ENCODE measurements at regions not wholly inside any gene's neighbourhood (a gene's known extent, or its start where the extent isn't known, plus 50 kb on each side); places are given as distances from the start of the nearest gene placed in this dataset.

DNA sequence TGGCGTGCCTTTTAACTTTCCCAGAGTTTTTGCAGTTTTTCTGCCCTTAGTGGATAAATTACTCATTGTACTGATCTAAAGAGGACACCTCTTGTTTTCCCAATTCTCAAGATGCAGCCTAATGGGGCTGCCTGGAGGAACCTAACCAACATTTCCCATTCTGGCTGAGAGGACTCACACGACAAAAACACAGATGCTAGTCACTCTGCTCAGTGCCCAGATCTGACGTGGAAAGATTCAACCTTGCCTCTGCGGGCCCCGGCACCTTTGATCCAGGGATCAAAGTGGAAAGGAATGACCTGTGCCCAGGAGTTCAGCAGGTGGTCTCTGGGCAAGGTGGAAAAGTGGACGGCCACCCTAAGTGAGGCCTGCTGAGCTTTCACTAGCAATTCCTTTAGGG, 162.4 kb upstream of the FMN2 start:
- H2AFZ ChIP-seq (ENCODE audit: low read length), result no peak overlapping the region
- no peak overlapping the region for H3K4me2 ChIP-seq (ENCODE audit: extremely low read depth, insufficient read depth, low read length)
- H3K9ac ChIP-seq (ENCODE audit: insufficient read depth, low read length), result no peak overlapping the region
- TF ChIP-seq, protein P1, sequence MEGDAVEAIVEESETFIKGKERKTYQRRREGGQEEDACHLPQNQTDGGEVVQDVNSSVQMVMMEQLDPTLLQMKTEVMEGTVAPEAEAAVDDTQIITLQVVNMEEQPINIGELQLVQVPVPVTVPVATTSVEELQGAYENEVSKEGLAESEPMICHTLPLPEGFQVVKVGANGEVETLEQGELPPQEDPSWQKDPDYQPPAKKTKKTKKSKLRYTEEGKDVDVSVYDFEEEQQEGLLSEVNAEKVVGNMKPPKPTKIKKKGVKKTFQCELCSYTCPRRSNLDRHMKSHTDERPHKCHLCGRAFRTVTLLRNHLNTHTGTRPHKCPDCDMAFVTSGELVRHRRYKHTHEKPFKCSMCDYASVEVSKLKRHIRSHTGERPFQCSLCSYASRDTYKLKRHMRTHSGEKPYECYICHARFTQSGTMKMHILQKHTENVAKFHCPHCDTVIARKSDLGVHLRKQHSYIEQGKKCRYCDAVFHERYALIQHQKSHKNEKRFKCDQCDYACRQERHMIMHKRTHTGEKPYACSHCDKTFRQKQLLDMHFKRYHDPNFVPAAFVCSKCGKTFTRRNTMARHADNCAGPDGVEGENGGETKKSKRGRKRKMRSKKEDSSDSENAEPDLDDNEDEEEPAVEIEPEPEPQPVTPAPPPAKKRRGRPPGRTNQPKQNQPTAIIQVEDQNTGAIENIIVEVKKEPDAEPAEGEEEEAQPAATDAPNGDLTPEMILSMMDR (conservative IDR thresholded peaks at IDR 0.05 in 1 of 2, IDR thresholded peaks at IDR 0.05 in 1 of 2; ENCODE audit: low read depth in 1 of 2, low read length in 2 of 2), result no peak
- TF ChIP-seq EZH2 (IDR thresholded peaks at IDR 0.05; ENCODE audit: low read length, missing control alignments), result no peak
- H3K27me3 ChIP-seq (ENCODE audit: control insufficient read depth, insufficient read depth, low read length), result no peaks in the 10 kb centered on the region
- no peak overlapping the region for H3K27ac ChIP-seq (ENCODE audit: insufficient read depth, low read length)
- DNase-seq (ENCODE audit: low read depth in 2 of 2), result no peak
- no peaks in the 10 kb centered on the region for H4K20me1 ChIP-seq (ENCODE audit: control insufficient read depth, extremely low read depth, insufficient read depth, low read length)
- H3K36me3 ChIP-seq (ENCODE audit: control insufficient read depth, insufficient read depth, low read length), result no peaks in the 10 kb centered on the region
- no peak overlapping the region for H3K4me3 ChIP-seq (replicated peaks in 1 of 4; ENCODE audit: control extremely low read depth in 1 of 4, insufficient read depth in 1 of 4, low read depth in 3 of 4, low read length in 4 of 4)
- H3K4me1 ChIP-seq (ENCODE audit: control insufficient read depth, extremely low read depth, insufficient read depth, low read length), result no peaks in the 10 kb centered on the region
- no peaks in the 10 kb centered on the region for H3K79me2 ChIP-seq (ENCODE audit: control insufficient read depth, insufficient read depth, low read length)
- H3K9me3 ChIP-seq (ENCODE audit: control insufficient read depth, insufficient read depth, low read depth, low read length), result no peaks in the 10 kb centered on the region

- Histone ChIP-seq H3K36me3 (ENCODE audit: control insufficient read depth, insufficient read depth, low read length) (no peaks in the 10 kb centered on the region), H3K27me3 (ENCODE audit: control insufficient read depth, insufficient read depth, low read length) (no peaks in the 10 kb centered on the region), H3K9me3 (ENCODE audit: control insufficient read depth, insufficient read depth, low read depth, low read length) (no peaks in the 10 kb centered on the region), H3K9ac (ENCODE audit: insufficient read depth, low read length) (no peak overlapping the region), H3K27ac (ENCODE audit: insufficient read depth, low read length) (no peak overlapping the region), H3K4me2 (ENCODE audit: extremely low read depth, insufficient read depth, low read length) (no peak overlapping the region), H3K4me3 (replicated peaks in 1 of 4; ENCODE audit: control extremely low read depth in 1 of 4, insufficient read depth in 1 of 4, low read depth in 3 of 4, low read length in 4 of 4) (no peak overlapping the region), H4K20me1 (ENCODE audit: control insufficient read depth, extremely low read depth, insufficient read depth, low read length) (no peaks in the 10 kb centered on the region), H3K4me1 (ENCODE audit: control insufficient read depth, extremely low read depth, insufficient read depth, low read length) (no peaks in the 10 kb centered on the region), H2AFZ (ENCODE audit: low read length) (no peak overlapping the region), H3K79me2 (ENCODE audit: control insufficient read depth, insufficient read depth, low read length) (no peaks in the 10 kb centered on the region)
- TF ChIP-seq, protein P1 (conservative IDR thresholded peaks at IDR 0.05 in 1 of 2, IDR thresholded peaks at IDR 0.05 in 1 of 2; ENCODE audit: low read depth in 1 of 2, low read length in 2 of 2), result no peak
- no peak for TF ChIP-seq EZH2 (IDR thresholded peaks at IDR 0.05; ENCODE audit: low read length, missing control alignments)
- DNase-seq (ENCODE audit: low read depth in 2 of 2), result peak in 1 of 2 donors; percentile 36
Observed at GRCh38 chr1:239930686-239931262, 160.9 kb upstream of the FMN2 start.

GRCh38 chr1:239931341-239931740, 160.3 kb upstream of the FMN2 start:
- H3K4me2 ChIP-seq (ENCODE audit: extremely low read depth, insufficient read depth, low read length), result no peak overlapping the region

More at GRCh38 chr1:239931341-239931740, 160.3 kb upstream of the FMN2 start:
- Histone ChIP-seq H4K20me1 (ENCODE audit: control insufficient read depth, extremely low read depth, insufficient read depth, low read length) (no peaks in the 10 kb centered on the region), H3K27ac (ENCODE audit: insufficient read depth, low read length) (no peak overlapping the region), H3K9me3 (ENCODE audit: control insufficient read depth, insufficient read depth, low read depth, low read length) (no peaks in the 10 kb centered on the region), H2AFZ (ENCODE audit: low read length) (no peak overlapping the region), H3K36me3 (ENCODE audit: control insufficient read depth, insufficient read depth, low read length) (no peaks in the 10 kb centered on the region), H3K79me2 (ENCODE audit: control insufficient read depth, insufficient read depth, low read length) (no peaks in the 10 kb centered on the region), H3K4me3 (replicated peaks in 1 of 4; ENCODE audit: control extremely low read depth in 1 of 4, insufficient read depth in 1 of 4, low read depth in 3 of 4, low read length in 4 of 4) (no peak overlapping the region), H3K4me1 (ENCODE audit: control insufficient read depth, extremely low read depth, insufficient read depth, low read length) (no peaks in the 10 kb centered on the region), H3K9ac (ENCODE audit: insufficient read depth, low read length) (no peak overlapping the region), H3K27me3 (ENCODE audit: control insufficient read depth, insufficient read depth, low read length) (no peaks in the 10 kb centered on the region)
- DNase-seq (ENCODE audit: low read depth in 2 of 2), result no peak
- TF ChIP-seq EZH2 (IDR thresholded peaks at IDR 0.05; ENCODE audit: low read length, missing control alignments), result no peak
- TF ChIP-seq, protein P1 (conservative IDR thresholded peaks at IDR 0.05 in 1 of 2, IDR thresholded peaks at IDR 0.05 in 1 of 2; ENCODE audit: low read depth in 1 of 2, low read length in 2 of 2), result no peak
